Activated T-helper 17 cell treated with anti-CD3 and anti-CD28 coated beads, Interleukin-2, amount 50 U/mL, for 72 hours (primary cell): ENCODE measurements at regions not wholly inside any gene's neighbourhood (a gene's known extent, or its start where the extent isn't known, plus 50 kb on each side); places are given as distances from the start of the nearest gene placed in this dataset.
"Not testable (repeated sequence)": the region's sequence is repeated elsewhere in the genome, so short reads cannot be mapped to it uniquely, and the experiment has no call there.

Experiments
- ATAC-seq: fragments of 150-1000 bp; cut with Tn5 transposase; replicated peaks from 2 replicates; pipeline ENCODE4 v1.10.0; 2021; ENCODE audit warnings: mild to moderate bottlenecking, moderate library complexity
- H3K27ac Mint-ChIP-seq: one replicate; pipeline ENCODE4 v1.8.0; 2022; ENCODE audit warnings: mixed read lengths
- H3K27me3 Mint-ChIP-seq: one replicate; pipeline ENCODE4 v1.8.0; 2022; ENCODE audit warnings: mixed read lengths
- H3K36me3 Mint-ChIP-seq: one replicate; pipeline ENCODE4 v1.8.0; 2022; ENCODE audit warnings: low read depth, mild to moderate bottlenecking, mixed read lengths
- H3K4me1 Mint-ChIP-seq: one replicate; pipeline ENCODE4 v1.8.0; 2022; ENCODE audit warnings: mixed read lengths
- H3K4me3 Mint-ChIP-seq: one replicate; pipeline ENCODE4 v1.8.0; 2022; ENCODE audit warnings: mild to moderate bottlenecking, mixed read lengths
- H3K9me3 Mint-ChIP-seq: one replicate; pipeline ENCODE4 v1.8.0; 2022; ENCODE audit warnings: mixed read lengths

GRCh38 chr6:73932866-73933265, 236.9 kb downstream of the CD109 start:
- peaks cover 7% of the 10 kb centered on the region for H3K9me3 Mint-ChIP-seq
- H3K27ac Mint-ChIP-seq, result no peak overlapping the region
- H3K36me3 Mint-ChIP-seq, result no peaks in the 10 kb centered on the region
- peaks cover 3% of the 10 kb centered on the region for H3K27me3 Mint-ChIP-seq
- no peaks in the 10 kb centered on the region for H3K4me1 Mint-ChIP-seq
- H3K4me3 Mint-ChIP-seq, result no peak overlapping the region
- no peak for ATAC-seq

GRCh38 chr6:73929405-73929804, 233.4 kb downstream of the CD109 start:
- no peaks in the 10 kb centered on the region for H3K4me1 Mint-ChIP-seq
- H3K36me3 Mint-ChIP-seq, result no peaks in the 10 kb centered on the region
- ATAC-seq, result no peak
- H3K9me3 Mint-ChIP-seq, result peaks cover 7% of the 10 kb centered on the region
- no peak overlapping the region for H3K27ac Mint-ChIP-seq
- peaks cover 3% of the 10 kb centered on the region for H3K27me3 Mint-ChIP-seq
- H3K4me3 Mint-ChIP-seq, result no peak overlapping the region

DNA sequence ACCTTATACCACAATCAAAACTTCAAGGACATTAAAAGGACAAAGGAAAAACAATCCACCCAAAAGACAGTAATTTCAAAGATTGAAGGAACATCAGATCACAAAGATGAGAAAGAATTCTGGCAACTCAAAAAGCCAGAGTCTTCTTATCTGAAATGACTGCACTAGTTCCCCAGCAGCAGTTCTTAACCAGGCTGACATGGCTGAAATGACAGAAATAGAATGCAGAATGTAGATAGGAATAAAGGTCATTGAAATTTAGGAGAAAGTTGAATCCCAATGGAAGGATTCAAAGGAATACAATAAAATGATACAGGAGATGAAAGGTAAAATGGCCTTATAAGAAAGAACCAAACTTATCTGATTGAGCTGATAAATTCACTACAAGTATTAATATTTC, 231.4 kb downstream of the CD109 start:
- Mint-ChIP-seq H3K4me1 (no peaks in the 10 kb centered on the region), H3K27me3 (no peaks in the 10 kb centered on the region), H3K4me3 (no peak overlapping the region), H3K9me3 (peaks cover 7% of the 10 kb centered on the region), H3K27ac (no peak overlapping the region), H3K36me3 (no peaks in the 10 kb centered on the region)
- no peak for ATAC-seq

DNA sequence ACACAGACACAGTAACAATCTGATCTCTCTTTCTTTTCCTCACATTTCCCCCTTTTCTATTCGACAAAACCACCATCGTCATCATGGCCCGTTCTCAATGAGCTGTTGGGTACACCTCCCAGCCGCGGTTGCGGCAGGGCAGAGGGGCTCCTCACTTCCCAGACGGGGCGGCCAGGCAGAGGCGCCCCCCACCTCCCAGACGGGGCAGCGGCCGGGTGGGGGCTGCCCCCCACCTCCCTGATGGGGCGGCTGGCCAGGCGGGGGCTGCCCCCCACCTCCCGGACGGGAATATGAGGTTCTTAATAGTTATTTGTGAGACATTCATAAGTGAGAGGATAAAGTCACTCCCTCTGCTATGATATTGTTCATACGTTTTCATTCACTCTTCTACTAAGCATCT, 229.7 kb downstream of the CD109 start:
- not testable (repeated sequence) for H3K27ac Mint-ChIP-seq, H3K27me3 Mint-ChIP-seq, ATAC-seq, H3K4me1 Mint-ChIP-seq, H3K9me3 Mint-ChIP-seq, H3K4me3 Mint-ChIP-seq, H3K36me3 Mint-ChIP-seq

DNA sequence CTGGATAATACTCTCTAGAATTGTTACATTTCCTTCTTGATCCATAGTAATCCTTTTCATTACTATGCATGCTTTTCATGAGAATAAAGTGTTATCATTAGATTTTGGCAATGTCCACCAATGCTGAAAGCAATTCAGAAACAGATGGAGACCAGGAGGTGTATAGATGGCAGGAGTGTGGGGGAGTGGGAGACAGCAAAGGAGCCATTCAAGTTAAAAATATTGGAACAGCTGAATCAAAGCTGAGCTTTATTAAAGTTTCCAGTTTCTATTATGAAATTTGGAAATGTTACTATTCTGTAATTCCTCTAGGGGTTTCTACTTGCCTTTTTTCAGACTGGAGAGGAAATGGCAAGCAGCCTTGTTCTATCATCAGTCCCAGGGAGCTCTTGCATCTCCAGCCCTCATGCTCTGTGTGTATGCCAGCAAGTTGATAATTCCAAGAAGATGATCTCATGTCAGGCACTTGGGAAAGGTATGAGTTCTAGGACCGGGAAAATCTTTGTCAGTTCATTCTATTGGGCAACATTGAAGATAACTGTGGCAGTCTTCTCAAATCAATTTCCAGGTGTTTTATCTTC, 228.0 kb downstream of the CD109 start:
- Mint-ChIP-seq H3K4me3 (no peak overlapping the region), H3K27ac (no peak overlapping the region), H3K36me3 (no peaks in the 10 kb centered on the region), H3K4me1 (no peaks in the 10 kb centered on the region), H3K9me3 (peaks cover 3% of the 10 kb centered on the region), H3K27me3 (no peaks in the 10 kb centered on the region)
- no peak for ATAC-seq

DNA sequence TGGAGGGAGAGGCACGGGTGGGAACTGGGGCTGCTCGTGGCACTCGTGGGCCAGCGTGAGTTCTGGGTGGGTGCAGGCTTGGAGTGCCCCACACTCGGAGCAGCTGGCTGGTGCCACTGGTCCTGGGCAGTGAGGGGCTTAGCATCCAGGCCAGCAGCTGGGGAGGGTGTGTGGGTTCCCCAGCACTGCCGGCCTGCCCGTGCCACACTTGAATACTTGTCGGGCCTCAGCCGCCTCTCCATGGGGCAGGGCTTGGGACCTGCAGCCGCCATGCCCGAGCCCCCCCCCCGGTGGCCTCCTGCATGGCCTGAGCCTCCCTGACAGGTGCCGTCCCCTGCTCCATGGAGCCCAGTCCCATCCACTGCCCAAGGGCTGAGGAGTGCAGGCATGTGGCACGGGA, 207.2 kb downstream of the CD109 start:
- peaks cover 3% of the 10 kb centered on the region for H3K27me3 Mint-ChIP-seq
- ATAC-seq, result no peak
- H3K9me3 Mint-ChIP-seq, result peaks cover 14% of the 10 kb centered on the region
- no peaks in the 10 kb centered on the region for H3K36me3 Mint-ChIP-seq
- no peak overlapping the region for H3K27ac Mint-ChIP-seq
- H3K4me1 Mint-ChIP-seq, result no peaks in the 10 kb centered on the region
- no peak overlapping the region for H3K4me3 Mint-ChIP-seq

DNA sequence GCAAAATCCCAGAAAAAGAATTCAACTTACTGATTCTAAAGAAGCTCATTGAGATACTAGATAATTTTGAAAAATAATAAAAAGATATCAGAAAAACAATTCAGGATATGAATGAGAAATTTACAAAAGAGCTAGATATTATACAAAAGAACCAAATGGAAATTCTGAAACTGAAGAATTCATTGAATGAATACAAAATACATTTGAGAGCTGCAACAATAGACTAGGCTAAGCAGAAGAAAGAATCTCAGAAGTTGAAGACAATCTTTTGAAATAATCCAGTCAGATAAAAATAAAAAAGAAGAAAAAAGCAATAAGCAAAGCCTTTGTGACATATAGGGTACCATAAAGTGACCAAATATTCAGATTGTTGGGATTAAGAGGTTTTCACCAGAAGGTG, 206.0 kb downstream of the CD109 start:
- Mint-ChIP-seq H3K4me1 (no peaks in the 10 kb centered on the region), H3K9me3 (peaks cover 14% of the 10 kb centered on the region), H3K27me3 (peaks cover 3% of the 10 kb centered on the region), H3K36me3 (no peaks in the 10 kb centered on the region), H3K4me3 (no peak overlapping the region), H3K27ac (no peak overlapping the region)
- no peak for ATAC-seq

- peaks cover 14% of the 10 kb centered on the region for H3K9me3 Mint-ChIP-seq
- peaks cover 3% of the 10 kb centered on the region for H3K27me3 Mint-ChIP-seq
- no peak overlapping the region for H3K4me3 Mint-ChIP-seq
- no peaks in the 10 kb centered on the region for H3K4me1 Mint-ChIP-seq
- no peak for ATAC-seq
- H3K27ac Mint-ChIP-seq, result no peak overlapping the region
- H3K36me3 Mint-ChIP-seq, result no peaks in the 10 kb centered on the region
These were observed 205.3 kb downstream of the CD109 start for GRCh38 chr6:73901311-73901710.

GRCh38 chr6:73898599-73898998, 202.6 kb downstream of the CD109 start:
- Mint-ChIP-seq H3K36me3 (no peaks in the 10 kb centered on the region), H3K27ac (no peak overlapping the region), H3K27me3 (peaks cover 3% of the 10 kb centered on the region), H3K9me3 (peaks cover 14% of the 10 kb centered on the region), H3K4me3 (no peak overlapping the region), H3K4me1 (no peaks in the 10 kb centered on the region)
- no peak for ATAC-seq

- Mint-ChIP-seq H3K36me3 (no peaks in the 10 kb centered on the region), H3K27ac (no peak overlapping the region), H3K4me3 (no peak overlapping the region), H3K27me3 (no peaks in the 10 kb centered on the region), H3K9me3 (no peaks in the 10 kb centered on the region), H3K4me1 (no peaks in the 10 kb centered on the region)
- ATAC-seq, result no peak
These were observed 197.7 kb downstream of the CD109 start for GRCh38 chr6:73893696-73894095.

- H3K36me3 Mint-ChIP-seq, result no peaks in the 10 kb centered on the region
- H3K4me3 Mint-ChIP-seq, result no peak overlapping the region
- no peaks in the 10 kb centered on the region for H3K27me3 Mint-ChIP-seq
- no peaks in the 10 kb centered on the region for H3K9me3 Mint-ChIP-seq
- no peak overlapping the region for H3K27ac Mint-ChIP-seq
- no peak for ATAC-seq
- peaks cover 8% of the 10 kb centered on the region for H3K4me1 Mint-ChIP-seq
These were observed 192.0 kb downstream of the CD109 start for GRCh38 chr6:73888050-73888449.

- no peak for ATAC-seq
- Mint-ChIP-seq H3K27ac (no peak overlapping the region), H3K4me3 (no peak overlapping the region), H3K9me3 (no peaks in the 10 kb centered on the region), H3K27me3 (no peaks in the 10 kb centered on the region), H3K4me1 (peaks cover 8% of the 10 kb centered on the region), H3K36me3 (no peaks in the 10 kb centered on the region)
These were observed 189.4 kb downstream of the CD109 start for GRCh38 chr6:73885393-73885792.

DNA sequence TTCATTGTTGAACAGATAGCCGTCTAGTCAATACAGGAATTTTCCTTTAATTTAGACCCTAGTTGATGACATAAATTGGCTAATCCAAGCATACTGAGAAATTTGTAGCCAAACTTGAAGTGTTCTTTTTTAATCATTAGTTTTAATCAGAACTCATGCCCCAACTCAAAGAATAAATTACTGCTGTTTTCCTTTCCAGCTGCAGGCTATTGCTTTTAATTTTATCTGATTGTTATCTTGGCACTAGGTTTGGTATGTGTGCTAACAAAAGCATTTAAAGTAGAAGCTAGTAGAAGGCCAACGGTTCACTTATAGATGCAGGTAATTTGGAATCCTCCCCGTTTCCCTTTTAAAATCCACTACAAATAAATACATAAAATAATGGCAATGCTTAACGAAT, 188.5 kb downstream of the CD109 start:
- Mint-ChIP-seq H3K4me3 (no peak overlapping the region), H3K36me3 (no peaks in the 10 kb centered on the region), H3K9me3 (no peaks in the 10 kb centered on the region), H3K4me1 (peaks cover 8% of the 10 kb centered on the region), H3K27me3 (no peaks in the 10 kb centered on the region), H3K27ac (no peak overlapping the region)
- ATAC-seq, result no peak

DNA sequence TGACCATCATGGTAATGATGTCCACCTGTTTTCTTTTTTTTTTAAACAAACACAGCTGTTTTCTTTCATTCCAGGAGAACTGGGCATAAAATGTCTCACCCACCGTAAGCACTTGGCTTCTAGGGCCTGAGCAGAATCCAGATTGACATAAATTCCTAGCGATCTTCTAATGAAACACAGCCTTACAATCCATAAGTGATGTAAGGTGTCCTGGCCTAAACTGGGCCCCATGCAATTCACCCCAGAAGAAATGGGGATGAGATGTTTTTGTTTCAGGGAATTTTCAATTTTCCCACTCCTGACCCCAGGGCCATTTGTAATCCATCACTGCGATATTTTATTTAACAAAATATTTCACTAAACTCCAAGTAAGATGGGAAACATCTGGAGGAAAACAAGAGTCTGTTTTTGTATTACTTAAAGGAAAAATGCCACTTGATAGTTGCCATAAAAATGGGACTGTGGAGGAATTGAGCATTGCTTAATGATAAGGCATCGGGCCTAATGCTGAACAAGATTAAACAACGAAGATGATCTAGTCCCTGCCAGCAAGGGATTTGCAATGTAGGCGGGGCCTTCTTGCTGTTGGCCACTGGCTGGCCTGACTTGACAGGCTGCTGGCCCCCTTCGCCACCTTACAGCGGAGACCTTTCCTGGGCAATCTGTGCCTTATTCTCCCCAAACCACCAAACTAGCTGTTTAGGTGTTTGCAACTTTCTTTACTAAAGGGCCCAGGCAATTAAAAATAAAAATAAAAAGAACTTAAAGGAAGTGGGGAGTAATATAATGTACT, 183.7 kb downstream of the CD109 start:
- no peak overlapping the region for H3K27ac Mint-ChIP-seq
- peaks cover under 1% of the 10 kb centered on the region for H3K27me3 Mint-ChIP-seq
- no peak for ATAC-seq
- peaks cover under 1% of the 10 kb centered on the region for H3K4me1 Mint-ChIP-seq
- H3K36me3 Mint-ChIP-seq, result no peaks in the 10 kb centered on the region
- peaks cover under 1% of the 10 kb centered on the region for H3K9me3 Mint-ChIP-seq
- H3K4me3 Mint-ChIP-seq, result no peak overlapping the region

DNA sequence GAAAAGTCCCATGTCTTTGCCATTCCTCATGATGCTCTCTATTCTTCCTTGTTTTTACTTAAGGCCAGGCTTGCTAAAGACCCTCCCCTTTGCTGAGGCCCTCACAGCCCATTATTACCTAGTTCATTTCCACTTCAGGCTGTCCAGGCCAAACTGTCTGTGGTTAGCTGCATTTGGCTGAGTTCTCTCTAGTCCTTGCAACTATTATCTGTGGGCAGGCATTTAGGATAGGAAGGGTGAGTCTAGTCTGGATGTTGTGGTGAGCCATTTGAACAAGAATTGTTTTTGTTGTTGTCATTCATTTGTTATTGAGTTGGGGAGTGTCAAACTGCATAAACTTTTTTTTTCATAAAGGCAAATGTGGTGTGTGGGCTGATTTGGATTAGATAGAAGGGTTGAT, 182.4 kb downstream of the CD109 start:
- ATAC-seq, result no peak
- Mint-ChIP-seq H3K36me3 (no peaks in the 10 kb centered on the region), H3K9me3 (peaks cover 3% of the 10 kb centered on the region), H3K27ac (no peak overlapping the region), H3K27me3 (peaks cover 3% of the 10 kb centered on the region), H3K4me1 (peaks cover 7% of the 10 kb centered on the region), H3K4me3 (no peak overlapping the region)
